GM18508 (cell line): ENCODE measurements at regions not wholly inside any gene's neighbourhood (a gene's known extent, or its start where the extent isn't known, plus 50 kb on each side); places are given as distances from the start of the nearest gene placed in this dataset.
"Not testable (repeated sequence)": the region's sequence is repeated elsewhere in the genome, so short reads cannot be mapped to it uniquely, and the experiment has no call there.

Experiments
- ATAC-seq: cut with Tn5 transposase; IDR thresholded peaks from one replicate; pipeline ENCODE4 v1.9.1; 2021; ENCODE audit warnings: moderate number of reproducible peaks; ENCODE audit not compliant: insufficient read depth, unreplicated experiment

DNA sequence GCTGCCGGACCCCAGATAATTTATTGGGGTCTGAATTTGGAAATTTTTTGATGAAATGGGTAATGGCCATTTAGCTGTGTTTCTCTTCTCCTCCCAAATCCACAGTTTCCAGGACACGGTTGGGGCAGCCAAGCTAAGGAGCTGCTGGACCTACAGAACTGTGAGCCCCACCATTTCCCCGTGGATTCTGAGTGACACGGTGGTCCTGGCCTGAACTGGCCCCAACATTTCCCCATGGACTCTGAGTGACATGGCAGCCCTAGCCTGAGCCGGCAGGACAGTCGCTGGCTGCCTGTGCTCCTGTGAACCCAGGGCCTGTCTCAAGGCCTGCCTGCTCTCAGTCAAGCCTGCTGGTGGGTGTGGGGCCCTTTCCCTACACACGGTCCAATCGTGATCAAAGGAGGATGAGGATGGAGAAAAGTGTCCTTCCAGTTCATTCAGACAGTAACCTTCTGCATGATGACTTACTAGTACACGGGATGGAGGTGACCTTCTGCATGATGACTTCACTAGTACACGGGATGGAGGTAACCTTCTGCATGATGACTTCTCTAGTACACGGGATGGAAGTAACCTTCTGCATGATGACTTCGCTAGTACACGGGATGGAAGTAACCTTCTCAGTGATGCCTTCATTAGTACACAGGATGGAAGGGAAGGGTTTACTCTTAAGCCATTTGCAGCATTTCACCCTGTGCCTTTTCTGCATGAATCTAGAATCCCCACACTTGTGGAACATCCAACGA, 359.9 kb downstream of the GLRX3 start:
- ATAC-seq = no peak

DNA sequence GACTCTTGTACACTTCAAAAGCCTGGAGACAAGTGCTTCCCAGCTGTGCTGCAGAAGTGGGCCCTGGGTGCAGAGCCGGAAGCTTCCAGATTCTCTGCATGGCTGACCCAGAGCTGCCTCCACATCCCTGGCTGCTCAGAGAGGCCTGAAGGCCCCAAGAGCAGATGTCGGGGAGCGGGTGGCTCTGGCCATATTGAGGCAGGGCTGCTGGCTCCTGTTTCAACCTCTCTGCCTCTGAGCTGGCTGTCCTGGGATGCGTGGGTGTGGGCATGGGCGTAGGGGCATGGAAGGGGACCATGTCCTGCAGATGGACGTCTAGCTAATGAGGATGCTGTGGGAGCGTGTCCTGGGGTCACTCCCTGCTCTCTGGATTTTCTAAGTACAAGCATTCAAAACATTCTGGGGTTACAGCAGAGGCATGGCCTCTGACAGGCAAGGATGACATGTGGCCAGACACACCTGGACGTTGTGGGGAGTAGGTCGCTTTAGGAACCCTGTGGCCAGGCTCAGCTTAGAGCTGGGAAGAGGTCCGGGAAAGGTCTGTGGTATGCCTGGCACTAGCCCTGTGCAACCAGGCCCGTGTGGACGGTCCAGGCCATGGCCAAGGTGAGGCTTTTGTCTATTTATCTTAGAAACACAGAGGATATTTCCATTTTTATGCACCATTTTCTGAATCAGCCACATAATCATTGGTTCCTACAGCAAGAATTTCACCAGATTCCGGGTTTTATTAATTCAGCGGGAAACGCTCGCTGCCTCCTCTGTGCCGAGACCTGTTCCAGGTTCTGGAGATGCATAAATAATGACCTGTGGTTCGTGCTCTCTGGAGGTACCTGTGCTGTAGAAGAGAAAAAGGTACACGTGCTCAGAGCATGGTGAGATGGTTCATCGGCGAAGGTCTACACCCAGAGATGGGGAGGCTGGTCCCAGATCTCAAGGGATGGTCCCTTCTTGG, 361.1 kb downstream of the GLRX3 start:
- ATAC-seq = no peak

DNA sequence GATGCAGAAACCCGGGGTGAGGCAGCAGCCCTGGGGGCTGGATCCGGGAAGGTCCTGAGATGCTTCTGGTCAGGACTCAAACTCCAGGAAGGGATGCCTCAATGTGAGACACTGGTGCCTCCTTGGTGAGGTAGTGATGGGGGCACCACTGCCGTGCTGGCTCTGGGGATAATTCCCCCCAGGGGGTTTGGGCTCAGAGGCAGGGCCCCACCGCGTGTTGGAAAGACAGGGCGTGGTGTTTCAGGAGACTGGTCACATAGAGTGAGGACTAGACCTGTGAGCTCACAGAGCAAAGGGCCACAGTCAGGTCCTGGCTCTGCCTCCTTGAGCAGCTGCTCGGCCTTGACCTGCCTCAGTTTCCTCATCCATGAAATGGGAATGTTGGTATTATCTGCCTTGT, 361.9 kb downstream of the GLRX3 start:
- ATAC-seq = no peak

DNA sequence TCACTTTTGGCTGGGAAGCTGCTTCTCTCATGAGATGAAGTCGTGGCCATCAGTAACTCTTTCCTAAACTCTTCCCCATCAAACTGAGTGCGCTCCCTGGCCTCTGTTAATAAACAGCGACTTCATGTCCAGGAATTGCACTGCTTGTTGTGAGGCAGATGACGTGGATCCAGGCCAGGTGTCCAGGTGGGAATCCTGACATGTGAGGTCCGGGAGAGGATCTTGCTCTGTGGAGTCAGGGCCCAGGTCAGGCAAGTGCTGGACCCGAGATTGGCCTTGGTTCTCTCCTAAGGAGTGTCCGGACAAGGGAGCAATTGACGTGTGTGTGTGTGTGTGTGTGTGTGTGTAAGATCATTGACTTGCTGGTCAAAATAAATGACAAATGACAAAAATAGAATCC, 362.7 kb downstream of the GLRX3 start:
- no peak for ATAC-seq

DNA sequence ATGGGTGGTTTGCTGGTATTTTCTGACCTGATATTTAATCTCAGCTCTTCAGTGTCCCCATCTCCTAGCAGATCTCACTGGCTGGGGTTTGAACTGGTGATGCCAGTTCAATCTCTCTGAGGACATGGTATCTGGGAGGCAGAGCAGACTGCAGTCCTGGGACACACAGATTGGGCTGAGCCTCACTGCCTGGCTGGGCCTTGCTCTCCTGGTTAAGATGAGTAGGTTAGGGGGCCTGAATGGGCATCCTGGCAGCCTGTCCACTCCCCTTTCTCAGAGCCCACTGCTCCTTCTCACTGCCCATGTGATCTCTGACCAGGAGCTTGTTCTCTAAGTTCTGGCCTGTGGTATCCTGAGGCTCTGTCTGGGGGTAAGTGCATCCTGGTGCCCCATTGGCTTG, 363.4 kb downstream of the GLRX3 start:
- no peak for ATAC-seq

DNA sequence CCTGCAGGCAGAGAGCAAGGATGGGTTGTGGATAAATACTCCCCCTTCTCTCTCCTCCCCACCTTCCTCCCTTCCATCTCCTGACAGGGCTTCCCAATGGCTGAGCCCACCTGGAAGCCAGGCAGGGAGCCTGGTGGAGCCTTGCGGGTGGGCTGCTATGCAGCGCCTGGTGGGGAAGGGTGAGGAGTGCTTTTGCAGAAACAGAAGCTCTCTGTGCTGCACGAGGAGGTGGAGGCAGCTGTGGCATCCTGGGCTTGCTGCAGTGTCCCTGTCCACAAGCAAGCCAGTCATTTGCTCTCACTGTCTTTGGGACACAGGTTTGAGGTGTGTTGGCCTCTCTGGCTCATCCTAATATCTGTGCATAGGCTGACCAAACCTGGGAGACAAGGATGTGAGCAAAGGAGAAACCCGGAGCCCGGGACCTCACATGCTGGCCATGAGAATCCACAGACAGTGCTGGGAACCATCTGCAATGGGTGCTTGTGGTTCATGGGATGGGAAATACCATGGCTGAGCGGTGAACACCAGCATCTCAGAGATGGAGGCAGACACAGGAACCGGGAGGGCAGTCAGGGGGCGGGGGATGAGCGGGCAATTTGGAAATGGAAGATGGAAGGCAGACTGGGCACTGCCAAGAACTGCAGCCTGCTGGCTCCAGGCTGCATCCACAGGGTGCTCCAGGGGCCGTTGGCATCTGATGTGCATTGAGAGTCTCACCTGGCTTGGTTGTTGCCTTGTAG, 364.2 kb downstream of the GLRX3 start:
- no peak for ATAC-seq

DNA sequence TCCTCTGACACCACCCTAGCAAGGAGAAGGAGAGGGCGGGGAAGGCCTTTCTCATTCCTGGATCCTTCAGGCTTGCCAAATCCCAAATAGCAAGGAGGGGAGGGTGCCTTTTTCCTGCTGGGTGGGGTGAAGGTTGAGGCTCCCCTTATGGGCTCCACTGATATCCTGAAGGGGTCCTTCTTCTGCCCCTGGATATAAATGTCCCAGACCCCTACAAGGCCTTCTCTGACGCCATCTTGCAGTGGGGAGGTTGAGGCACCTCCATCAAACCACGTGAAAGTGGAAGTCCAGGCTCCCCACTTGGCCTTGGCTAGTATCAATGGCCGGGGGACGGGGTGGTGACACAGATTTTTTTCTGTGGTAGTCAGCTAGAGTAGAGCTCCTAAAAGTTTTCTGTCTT, 371.3 kb downstream of the GLRX3 start:
- ATAC-seq = no peak

DNA sequence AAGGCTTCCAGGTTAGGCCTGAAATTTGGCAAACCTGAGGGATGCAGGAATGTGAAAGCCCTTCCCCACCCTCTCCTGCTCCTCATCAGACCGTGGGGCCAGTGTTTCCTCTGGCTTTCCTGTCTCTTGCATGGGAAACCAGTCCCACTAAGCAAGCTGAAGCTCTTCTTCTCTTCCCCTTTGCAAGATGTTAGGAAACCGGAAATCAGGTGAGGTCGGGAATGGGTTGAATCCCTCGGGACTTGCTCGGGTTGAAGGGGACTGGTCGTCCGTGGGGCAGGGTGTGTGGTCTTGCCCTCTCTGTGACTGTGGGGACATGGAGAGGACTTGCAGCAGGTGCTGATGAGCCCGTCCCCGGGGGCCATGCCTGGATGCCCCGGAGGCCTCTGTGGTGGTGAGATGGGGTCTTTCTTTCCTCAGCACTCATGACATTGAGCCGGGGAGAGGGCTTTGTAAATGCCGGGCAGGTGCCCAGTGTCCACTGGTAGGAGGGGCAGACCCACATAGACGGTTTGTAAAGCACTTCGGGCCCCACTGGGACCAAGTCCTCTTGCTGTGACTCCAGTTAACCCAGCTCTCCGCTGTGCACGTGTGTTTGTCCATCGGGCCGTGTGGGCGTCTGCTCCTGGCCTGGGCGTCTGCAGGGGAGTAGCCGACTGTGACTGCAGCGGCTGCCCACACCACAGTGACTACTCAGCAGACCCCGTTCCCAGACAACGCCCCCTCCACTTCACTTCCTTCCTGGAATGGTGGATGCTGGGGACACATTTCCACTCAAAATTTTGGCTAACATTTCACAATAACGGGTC, 373.9 kb downstream of the GLRX3 start:
- no peak for ATAC-seq

DNA sequence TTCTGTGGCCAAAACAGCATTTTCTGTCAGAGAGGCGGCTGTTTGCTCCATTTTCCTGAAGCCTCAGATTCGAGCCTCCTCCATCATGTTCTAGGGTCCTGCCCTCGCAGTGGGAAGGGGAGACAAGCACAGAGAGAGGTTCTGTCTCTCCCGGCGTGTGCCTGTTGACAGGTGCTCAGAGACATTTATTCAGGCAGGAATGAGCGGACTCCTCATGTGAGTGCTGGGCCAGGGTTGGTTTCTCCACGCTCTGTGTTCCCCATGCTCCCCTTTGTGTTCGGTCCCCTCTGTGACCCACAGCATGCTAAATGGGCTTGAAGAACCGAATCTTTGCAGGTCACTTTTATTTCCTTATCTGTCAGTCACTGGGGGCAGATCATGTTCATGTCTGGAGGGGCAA, 374.6 kb downstream of the GLRX3 start:
- ATAC-seq = no peak

DNA sequence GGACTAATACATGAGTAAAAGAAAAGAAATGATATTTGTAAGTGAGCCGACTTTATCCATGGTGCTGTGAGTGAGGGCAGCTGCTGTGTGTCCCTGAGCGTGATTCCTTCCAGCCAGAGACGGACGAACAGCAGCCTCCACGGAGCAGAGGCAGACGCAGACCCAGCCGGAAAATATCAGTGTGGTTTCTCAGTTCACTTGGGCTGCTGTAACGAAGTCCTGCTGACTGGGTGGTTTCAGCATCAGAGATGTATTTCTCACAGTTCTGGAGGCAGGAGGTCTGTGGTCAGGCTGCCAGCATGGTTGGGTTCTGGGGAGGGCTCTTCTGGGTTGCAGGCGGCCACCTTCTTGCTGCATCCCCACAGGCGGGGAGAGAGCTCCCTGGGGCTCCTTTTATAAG, 375.6 kb downstream of the GLRX3 start:
- no peak for ATAC-seq

DNA sequence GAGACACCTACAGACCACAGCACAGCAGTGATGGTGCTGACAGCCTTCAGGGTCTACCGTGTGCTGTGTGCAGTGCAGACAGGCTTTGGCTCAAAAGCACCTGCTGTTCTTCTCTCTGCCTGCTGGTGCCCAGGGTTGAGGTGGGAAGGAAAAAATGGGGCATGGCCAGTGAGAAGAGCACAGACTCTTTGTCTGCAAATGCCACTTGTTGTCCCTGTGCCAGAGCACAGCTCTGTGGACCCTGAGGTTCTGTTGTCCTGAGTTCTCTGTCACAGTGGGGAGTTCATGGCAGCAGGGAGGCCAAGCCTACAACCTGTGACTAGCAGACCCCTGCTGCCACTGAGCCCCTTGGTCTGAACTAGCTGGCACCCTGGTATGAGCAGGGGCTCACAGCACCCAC, 376.7 kb downstream of the GLRX3 start:
- ATAC-seq = no peak

DNA sequence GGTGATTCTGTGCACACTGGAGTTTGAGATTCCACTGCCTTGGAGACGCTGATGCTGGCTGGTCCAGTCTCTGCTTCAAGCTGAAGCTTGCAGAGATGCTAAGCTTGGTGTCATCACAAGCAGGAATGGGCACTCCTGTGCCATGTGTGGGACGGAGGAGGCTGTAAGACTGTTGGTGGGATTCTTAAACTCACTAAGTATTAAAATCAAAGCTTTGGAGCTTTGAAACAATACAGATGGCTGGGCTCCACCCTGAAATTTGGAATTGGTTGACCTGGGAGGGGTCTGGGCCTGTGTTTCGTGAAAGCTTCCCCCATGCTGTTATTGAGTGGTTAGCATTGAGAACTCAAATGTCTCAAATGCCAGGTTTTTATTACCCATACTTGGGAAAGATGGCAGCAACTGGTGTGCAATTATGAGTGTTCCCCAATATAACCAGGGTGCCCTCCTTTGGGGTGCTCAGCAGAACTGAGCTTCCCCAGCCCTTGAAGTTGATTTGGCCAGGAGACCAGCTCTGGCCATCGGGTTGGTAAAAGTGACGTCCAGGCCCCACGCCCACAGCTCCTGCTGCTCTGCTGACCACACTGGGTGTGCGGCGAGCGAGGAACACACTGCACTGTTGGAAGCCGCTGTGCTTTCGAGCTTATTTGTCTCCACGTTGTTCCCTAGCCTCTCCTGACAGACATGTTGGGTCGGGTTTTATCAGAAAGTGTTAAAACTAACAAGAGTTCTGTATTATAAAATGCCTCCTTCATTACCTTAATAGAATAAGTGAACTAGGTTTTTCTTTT, 377.7 kb downstream of the GLRX3 start:
- no peak for ATAC-seq

DNA sequence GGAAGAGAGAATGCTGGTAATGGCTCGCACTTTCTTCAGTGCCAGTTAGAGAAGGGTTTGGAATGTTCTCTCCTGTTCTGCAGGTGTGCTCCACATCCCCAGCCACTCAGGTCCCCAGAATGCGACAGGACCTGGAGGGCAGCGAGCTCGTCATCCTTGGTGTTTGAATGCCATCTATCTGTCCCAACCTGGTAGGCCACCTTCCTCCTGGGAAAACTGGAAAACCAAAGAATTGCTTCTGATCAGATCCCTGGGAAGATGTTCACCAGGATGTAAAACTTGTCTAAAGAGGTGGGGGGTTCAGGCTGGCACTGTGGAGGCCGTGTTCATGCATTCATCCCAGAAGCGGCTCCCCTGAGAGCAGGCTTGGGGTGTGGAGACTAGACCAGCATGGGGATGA, 379.5 kb downstream of the GLRX3 start:
- no peak for ATAC-seq

DNA sequence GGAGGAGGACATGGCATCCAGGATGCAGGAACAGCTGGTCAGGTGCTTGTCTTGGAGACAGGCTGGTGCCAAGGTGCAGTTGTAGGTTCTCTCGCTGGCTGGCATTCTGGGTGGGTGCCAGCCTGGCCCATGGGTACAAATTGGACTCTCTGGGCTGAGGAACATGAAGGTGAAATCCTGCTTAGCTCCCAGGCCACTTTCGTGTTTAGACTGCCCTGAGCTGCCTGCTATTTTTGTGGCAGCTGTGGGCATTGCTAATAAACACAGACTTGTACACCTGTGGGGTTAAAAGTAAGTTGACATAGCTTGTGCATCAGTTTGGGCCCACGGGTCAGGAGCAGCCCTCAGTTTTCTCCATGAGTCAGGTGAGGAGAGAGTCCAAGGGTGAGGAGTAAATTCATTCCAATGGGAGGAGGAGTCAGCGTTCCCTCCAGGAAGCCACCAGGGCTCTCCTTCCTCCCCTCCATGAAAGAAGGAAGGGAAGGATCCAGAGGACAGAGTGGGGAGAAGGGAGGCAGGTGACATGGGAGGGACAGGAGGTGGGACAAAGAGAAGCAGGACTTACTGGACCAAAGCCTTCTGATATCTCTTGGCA, 380.0 kb downstream of the GLRX3 start:
- no peak for ATAC-seq

DNA sequence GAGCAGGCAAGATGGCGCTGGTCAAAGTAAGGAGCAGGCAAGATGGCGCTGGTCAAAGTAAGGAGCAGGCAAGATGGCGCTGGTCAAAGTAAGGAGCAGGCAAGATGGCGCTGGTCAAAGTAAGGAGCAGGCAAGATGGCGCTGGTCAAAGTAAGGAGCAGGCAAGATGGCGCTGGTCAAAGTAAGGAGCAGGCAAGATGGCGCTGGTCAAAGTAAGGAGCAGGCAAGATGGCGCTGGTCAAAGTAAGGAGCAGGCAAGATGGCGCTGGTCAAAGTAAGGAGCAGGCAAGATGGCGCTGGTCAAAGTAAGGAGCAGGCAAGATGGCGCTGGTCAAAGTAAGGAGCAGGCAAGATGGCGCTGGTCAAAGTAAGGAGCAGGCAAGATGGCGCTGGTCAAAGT, 382.7 kb downstream of the GLRX3 start:
- not testable (repeated sequence) for ATAC-seq

DNA sequence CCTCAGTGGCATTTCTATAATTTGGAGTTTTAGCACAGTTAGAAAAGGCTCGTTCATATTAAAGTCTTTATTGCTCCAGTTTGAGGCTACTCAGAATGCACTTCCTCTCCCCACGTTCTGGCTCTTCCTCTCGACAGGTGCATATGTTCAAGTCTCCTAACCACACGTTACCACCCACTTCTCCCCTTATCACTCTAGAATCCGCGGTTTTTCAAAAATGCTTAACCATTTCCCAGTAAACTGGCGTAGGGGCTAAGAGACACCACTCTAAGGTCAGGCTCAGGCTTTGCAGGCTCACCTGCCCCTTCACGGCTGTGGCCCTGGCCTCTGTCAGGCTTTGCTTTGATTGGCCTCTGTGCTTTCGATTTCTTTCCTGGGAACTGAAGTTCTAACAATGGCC, 383.6 kb downstream of the GLRX3 start:
- ATAC-seq = no peak

DNA sequence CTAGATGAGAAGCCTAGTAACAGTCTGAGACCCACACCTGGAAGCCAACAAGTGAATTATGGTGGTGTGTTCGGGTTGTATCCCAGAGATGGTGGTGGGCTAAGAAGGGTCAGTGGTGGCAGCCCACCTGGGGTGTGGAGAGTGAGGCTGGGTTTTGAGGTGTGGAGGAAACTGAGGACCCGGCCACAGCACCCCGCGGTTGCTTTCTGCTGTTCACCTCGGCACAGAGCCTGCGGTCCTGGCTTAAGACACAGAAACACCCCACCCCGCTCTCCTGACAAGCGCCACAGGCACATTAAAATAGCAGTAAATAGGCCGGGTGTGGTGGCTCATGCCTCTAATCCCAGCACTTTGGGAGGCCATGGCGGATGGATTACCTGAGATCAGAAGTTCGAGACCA, 395.1 kb downstream of the GLRX3 start:
- ATAC-seq = no peak

DNA sequence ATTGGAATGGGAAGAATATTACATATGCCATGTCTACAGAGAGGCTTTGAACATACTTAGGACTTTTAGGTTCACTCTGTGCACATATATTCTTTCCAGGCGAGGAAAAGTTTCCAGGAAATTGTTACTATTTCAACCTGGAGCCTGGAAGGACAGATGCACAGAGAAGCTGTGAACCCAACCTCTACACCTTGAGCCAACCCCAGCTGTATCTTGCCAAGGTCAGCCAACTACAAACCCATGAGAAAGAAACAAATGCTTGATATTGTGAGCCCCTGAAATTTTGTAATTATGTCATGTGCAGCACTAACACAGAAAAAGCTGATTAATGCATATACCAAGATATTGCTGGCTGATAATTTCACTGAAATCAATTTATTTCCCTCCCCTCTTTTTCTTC, 404.9 kb downstream of the GLRX3 start:
- no peak for ATAC-seq

DNA sequence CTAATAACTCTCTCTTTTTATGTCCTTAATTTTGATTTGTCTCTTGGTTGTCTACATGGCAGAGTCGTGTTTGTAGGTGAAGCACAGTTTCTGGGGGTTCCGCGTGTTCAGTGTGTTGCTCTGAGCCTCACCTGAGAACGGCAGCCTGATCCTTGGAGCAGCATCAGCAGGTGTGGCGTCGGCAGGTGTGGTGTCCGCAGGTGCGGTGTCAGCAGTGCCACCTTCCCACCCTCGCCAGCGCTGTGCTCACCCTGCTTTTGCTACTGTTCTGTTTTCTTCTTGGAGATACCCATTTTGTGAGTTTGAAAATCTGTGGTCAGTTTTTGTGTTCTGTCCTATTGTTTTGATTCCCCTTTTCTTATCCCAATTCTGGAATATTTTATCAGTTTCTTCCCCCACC, 406.6 kb downstream of the GLRX3 start:
- no peak for ATAC-seq
